H1 (cell line): ENCODE measurements at regions not wholly inside any gene's neighbourhood (a gene's known extent, or its start where the extent isn't known, plus 50 kb on each side); places are given as distances from the start of the nearest gene placed in this dataset.

Source experiments
- CTCF ChIA-PET: fragments of 300-600 bp; sonication (Branson Sonifier 250); formaldehyde crosslinking; loops from one replicate; lab custom pipeline; 2021; ENCODE audit not compliant: partially characterized antibody; lab: Charles Lee
- POLR2A ChIA-PET: fragments of 300-600 bp; sonication (Branson Sonifier 250); formaldehyde crosslinking; loops from one replicate; lab custom pipeline; 2021; ENCODE audit warnings: inconsistent platforms; ENCODE audit not compliant: partially characterized antibody; lab: Charles Lee
- DNase-seq, 2 experiments: peaks; one replicate each; pipeline versions ENCODE4 v3.0.0 to v3.0.0-alpha.2; 2010 to 2022; ENCODE audit warnings: low spot score in 2 of 2, low read depth in 1 of 2, mixed read lengths in 1 of 2
- FAIRE-seq: peaks from 2 replicates; lab custom pipeline; 2011; peaks lifted over from hg19 to GRCh38; lab: Jason Lieb, UNC
- H2AFZ ChIP-seq: 2 replicates; pipeline ENCODE4 v1.8.1; 2012; ENCODE audit warnings: low read length, inconsistent platforms
- H2AK5ac ChIP-seq: 2 replicates; pipeline ENCODE4 v1.6.1; 2013; ENCODE audit warnings: low read depth, low read length
- H2BK120ac ChIP-seq: replicated peaks from 2 replicates; pipeline ENCODE3; 2013; ENCODE audit warnings: low read depth, low read length, inconsistent platforms
- H2BK12ac ChIP-seq: 2 replicates; pipeline ENCODE4 v1.6.1; 2013; ENCODE audit warnings: low read depth, low read length
- H2BK15ac ChIP-seq: 2 replicates; pipeline ENCODE4 v1.6.1; 2013; ENCODE audit warnings: low read length
- H2BK20ac ChIP-seq: 2 replicates; pipeline ENCODE4 v1.6.1; 2013; ENCODE audit warnings: low read length
- H2BK5ac ChIP-seq: 2 replicates; pipeline ENCODE4 v1.6.1; 2013; ENCODE audit warnings: low read depth, low read length
- H3K14ac ChIP-seq: 2 replicates; pipeline ENCODE4 v1.6.1; 2013; ENCODE audit warnings: inconsistent platforms; ENCODE audit not compliant: insufficient read length
- H3K18ac ChIP-seq: 2 replicates; pipeline ENCODE4 v1.6.1; 2013; ENCODE audit warnings: low read length; ENCODE audit errors: extremely low read depth
- H3K23ac ChIP-seq: 2 replicates; pipeline ENCODE4 v1.6.1; 2013; ENCODE audit warnings: inconsistent platforms; ENCODE audit not compliant: insufficient read length
- H3K23me2 ChIP-seq: 2 replicates; pipeline ENCODE4 v1.6.1; 2013; ENCODE audit warnings: low read depth, low read length
- H3K27ac ChIP-seq: 2 replicates; pipeline ENCODE4 v1.6.1; 2011; ENCODE audit warnings: low read depth, low read length, inconsistent platforms
- H3K27me3 ChIP-seq, 4 experiments: replicated peaks in 1 of 4; 1 replicate in 1 of 4; 2 replicates in 3 of 4; pipeline versions ENCODE4 v1.6.1 to v1.8.1; 2011 to 2013; ENCODE audit warnings: low read length in 3 of 4, mild to moderate bottlenecking in 3 of 4, inconsistent platforms in 2 of 4, mixed read lengths in 2 of 4, moderate library complexity in 1 of 4; ENCODE audit not compliant: control insufficient read depth in 3 of 4, insufficient read depth in 3 of 4; ENCODE audit errors: extremely low read depth in 1 of 4
- H3K36me3 ChIP-seq, 4 experiments: 2 replicates each; pipeline versions ENCODE4 v1.6.1 to v1.8.1; 2011 to 2013; ENCODE audit warnings: mild to moderate bottlenecking in 4 of 4, low read length in 3 of 4, moderate library complexity in 2 of 4, control low read depth in 1 of 4, inconsistent platforms in 1 of 4; ENCODE audit not compliant: insufficient read depth in 4 of 4, control insufficient read depth in 2 of 4
- H3K4ac ChIP-seq: replicated peaks from 2 replicates; pipeline ENCODE3; 2013; ENCODE audit warnings: low read length, low read depth, mixed read lengths, inconsistent platforms; ENCODE audit not compliant: insufficient read length
- H3K4me1 ChIP-seq, 4 experiments: replicated peaks in 1 of 4; 1 replicate in 1 of 4; 2 replicates in 3 of 4; pipeline versions ENCODE4 v1.6.1 to v1.8.1; 2011 to 2013; ENCODE audit warnings: low read length in 3 of 4, inconsistent platforms in 2 of 4, mixed read lengths in 1 of 4; ENCODE audit not compliant: insufficient read depth in 4 of 4, control insufficient read depth in 3 of 4
- H3K4me2 ChIP-seq, 2 experiments: 2 replicates each; pipeline versions ENCODE4 v1.6.1 to v1.8.1; 2011 to 2013; ENCODE audit warnings: low read depth in 2 of 2, low read length in 2 of 2, control low read depth in 1 of 2, inconsistent platforms in 1 of 2, mild to moderate bottlenecking in 1 of 2; ENCODE audit not compliant: insufficient read depth in 1 of 2
- H3K4me3 ChIP-seq, 4 experiments: fragments of 200-600, 300-600 bp in 1 of 4; sonication (generic), shearing (Covaris generic), sonication (Bioruptor Twin) in 1 of 4; 2 replicates each; pipeline versions ENCODE4 v1.5.1 to v1.8.1; 2011 to 2016; ENCODE audit warnings: low read length in 4 of 4, low read depth in 3 of 4, control low read depth in 2 of 4, inconsistent platforms in 2 of 4, mild to moderate bottlenecking in 2 of 4, mixed read lengths in 1 of 4, moderate library complexity in 1 of 4; ENCODE audit not compliant: insufficient read depth in 2 of 4; ENCODE audit errors: extremely low read depth in 1 of 4
- H3K56ac ChIP-seq: replicated peaks from 2 replicates; pipeline ENCODE3; 2013; ENCODE audit warnings: low read depth, mild to moderate bottlenecking, mixed read lengths, low read length, inconsistent platforms; ENCODE audit not compliant: insufficient read length
- H3K79me1 ChIP-seq: 2 replicates; pipeline ENCODE4 v1.6.1; 2013; ENCODE audit warnings: low read depth, low read length, control low read depth
- H3K79me2 ChIP-seq, 2 experiments: 2 replicates each; pipeline versions ENCODE4 v1.6.1 to v1.8.1; 2012 to 2013; ENCODE audit warnings: low read length in 2 of 2, mild to moderate bottlenecking in 2 of 2, inconsistent platforms in 1 of 2; ENCODE audit not compliant: insufficient read depth in 2 of 2, control insufficient read depth in 1 of 2
- H3K9ac ChIP-seq, 4 experiments: replicated peaks in 1 of 4; 1 replicate in 1 of 4; 2 replicates in 3 of 4; pipeline versions ENCODE4 v1.6.1 to v1.8.1; 2011 to 2013; ENCODE audit warnings: low read depth in 3 of 4, low read length in 3 of 4, control low read depth in 2 of 4, mild to moderate bottlenecking in 2 of 4, moderate library complexity in 2 of 4, inconsistent platforms in 1 of 4; ENCODE audit errors: extremely low read depth in 1 of 4
- H3K9me3 ChIP-seq, 2 experiments: 2 replicates each; pipeline versions ENCODE4 v1.6.1 to v1.8.1; 2012 to 2013; ENCODE audit warnings: mild to moderate bottlenecking in 2 of 2, moderate library complexity in 2 of 2, control low read depth in 1 of 2, inconsistent platforms in 1 of 2, low read depth in 1 of 2, low read length in 1 of 2, mixed read lengths in 1 of 2; ENCODE audit not compliant: insufficient read depth in 2 of 2
- H4K20me1 ChIP-seq, 2 experiments: replicated peaks in 1 of 2; 2 replicates each; pipeline versions ENCODE3 to v1.8.1; 2011 to 2013; ENCODE audit warnings: inconsistent platforms in 2 of 2, low read length in 2 of 2, mild to moderate bottlenecking in 1 of 2; ENCODE audit not compliant: insufficient read depth in 2 of 2, control insufficient read depth in 1 of 2
- H4K5ac ChIP-seq: 2 replicates; pipeline ENCODE4 v1.6.1; 2013; ENCODE audit warnings: low read length, low read depth, mixed read lengths, inconsistent platforms; ENCODE audit not compliant: insufficient read length
- H4K8ac ChIP-seq: 2 replicates; pipeline ENCODE4 v1.8.0; 2013; ENCODE audit warnings: mild to moderate bottlenecking, moderate library complexity, low read length, inconsistent platforms; ENCODE audit not compliant: insufficient read depth; ENCODE audit errors: extremely low read depth
- H4K91ac ChIP-seq: replicated peaks from 2 replicates; pipeline ENCODE3; 2013; ENCODE audit warnings: low read length, mixed read lengths, inconsistent platforms; ENCODE audit not compliant: insufficient read length
- ATF3 ChIP-seq: IDR thresholded peaks from 2 replicates; pipeline ENCODE4 v1.6.1; 2011; ENCODE audit warnings: low read depth, mild to moderate bottlenecking, low read length; ENCODE audit not compliant: insufficient read depth
- CHD2 ChIP-seq: IDR thresholded peaks from 2 replicates; pipeline ENCODE4 v1.6.1; 2012; ENCODE audit warnings: low read length, improper control_type of control experiment
- EZH2 ChIP-seq: fragments of 200-600 bp; sonication (generic); IDR thresholded peaks from 2 replicates; pipeline ENCODE4 v1.7.1; 2012; ENCODE audit warnings: low read depth, mild to moderate bottlenecking, moderate library complexity, low read length, inconsistent platforms; ENCODE audit not compliant: severe bottlenecking
- KDM4A ChIP-seq: IDR thresholded peaks from one replicate; pipeline ENCODE4 v1.7.1; 2012; ENCODE audit warnings: low read depth, mild to moderate bottlenecking, moderate library complexity, low read length, inconsistent platforms; ENCODE audit not compliant: severe bottlenecking
- RNF2 ChIP-seq: fragments of 200-900, 300-1000 bp; sonication (generic); IDR thresholded peaks from 2 replicates; pipeline ENCODE4 v1.7.1; 2016; ENCODE audit warnings: borderline replicate concordance, low read depth, mild to moderate bottlenecking, antibody characterized with exemption, low read length; ENCODE audit not compliant: poor library complexity, severe bottlenecking; ENCODE audit errors: missing control alignments
- ZNF274 ChIP-seq: IDR thresholded peaks from 2 replicates; pipeline ENCODE4 v1.7.0; 2012; ENCODE audit warnings: low read length, borderline replicate concordance; ENCODE audit errors: extremely low read depth
- WGBS, 2 experiments: shearing (Covaris generic) in 1 of 2; methylation state at CpG; one replicate each; pipeline versions ENCODE4 v1.1.6 to v1.1.7; 2013 to 2015; ENCODE audit warnings: low lambda C conversion rate in 2 of 2, mixed read lengths in 2 of 2, inconsistent platforms in 1 of 2, low coverage in 1 of 2, missing lambda C conversion rate in 1 of 2; ENCODE audit not compliant: insufficient replicate concordance in 2 of 2, insufficient coverage in 1 of 2, insufficient read length in 1 of 2; ENCODE audit errors: extremely low coverage in 1 of 2, missing lambda C conversion rate in 1 of 2; 5-methylcytosine and 5-hydroxymethylcytosine counted together

GRCh38 chr18:10057894-10058791 lies 144.3 kb downstream of the VAPA start:
- FAIRE-seq (no peak), DNase-seq (no peak)
- H3K79me1 ChIP-seq = no peaks in the 10 kb centered on the region
- peaks cover 0 to 5% (median 0%) of the 10 kb centered on the region in 4 experiments; a peak in 2 of 7 replicates for H3K4me1 ChIP-seq
- no peak overlapping the region for H2AK5ac ChIP-seq
- no peak overlapping the region for H2BK20ac ChIP-seq
- H4K91ac ChIP-seq = no peak overlapping the region
- H2BK120ac ChIP-seq = no peak overlapping the region
- ChIA-PET POLR2A (no interaction called here), CTCF (interaction anchor here (0.8 to 1.1 kb wide), 3 partner anchors 12 to 191 kb away, joined by 3 read pairs; no protein-coding TSS in a partner anchor)
- H3K23ac ChIP-seq = no peak overlapping the region
- no peak for TF ChIP-seq RNF2
- TF ChIP-seq ATF3 = no peak
- TF ChIP-seq EZH2 = no peak
- TF ChIP-seq CHD2 = no peak
- TF ChIP-seq ZNF274 = no peak
- TF ChIP-seq KDM4A = no peak
- WGBS, 2 experiments = 89% methylated on average over 5 of the region's 5 CpGs; no CpG with 5 or more reads in 1 of the 2 experiments
- H3K18ac ChIP-seq = no peak overlapping the region
- H3K27ac ChIP-seq = no peak overlapping the region
- no peak overlapping the region for H3K14ac ChIP-seq
- H3K79me2 ChIP-seq = no peaks in the 10 kb centered on the region
- no peak overlapping the region for H4K5ac ChIP-seq
- H3K4me2 ChIP-seq = no peak overlapping the region
- H3K4ac ChIP-seq = no peak overlapping the region
- no peaks in the 10 kb centered on the region for H3K36me3 ChIP-seq
- H4K8ac ChIP-seq = no peak overlapping the region
- 0 out of 7 replicates have a peak, but pooled peaks cover 0 to 2% (median 0%) of the 10 kb centered on the region in 4 experiments for H3K27me3 ChIP-seq
- no peaks in the 10 kb centered on the region for H4K20me1 ChIP-seq
- H3K23me2 ChIP-seq = no peaks in the 10 kb centered on the region; the same call in 1 of the 2 replicates
- no peak overlapping the region for H3K4me3 ChIP-seq
- no peak overlapping the region for H2BK5ac ChIP-seq
- no peak overlapping the region for H2AFZ ChIP-seq
- no peak overlapping the region for H2BK12ac ChIP-seq
- H3K9me3 ChIP-seq = no peaks in the 10 kb centered on the region
- no peak overlapping the region for H3K56ac ChIP-seq
- no peak overlapping the region for H2BK15ac ChIP-seq
- H3K9ac ChIP-seq = no peak overlapping the region
